ENCODE measurements at regions not wholly inside any gene's neighbourhood (a gene's known extent, or its start where the extent isn't known, plus 50 kb on each side); places are given as distances from the start of the nearest gene placed in this dataset.

DNA sequence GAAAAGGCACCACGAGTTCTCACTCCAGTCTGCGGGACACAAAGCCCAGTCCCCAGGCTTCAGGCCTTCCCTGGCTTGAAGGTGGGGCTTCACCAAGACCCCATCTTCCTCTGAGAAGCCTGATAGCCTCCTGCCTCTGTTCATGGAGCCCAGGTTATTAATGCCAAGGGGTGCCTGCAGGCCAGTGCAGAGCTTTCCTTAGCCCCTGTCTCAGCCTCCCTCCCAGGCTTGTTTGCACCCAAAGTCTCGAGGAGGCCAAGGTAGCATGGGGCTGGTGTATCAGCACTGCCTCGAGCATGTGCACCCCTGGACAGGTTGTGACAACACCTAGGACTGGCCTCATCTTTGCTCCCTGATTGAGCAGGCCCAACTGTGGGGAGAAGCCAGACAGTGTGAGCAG lies 108.1 kb upstream of the PCDH15 start:
- DNase-seq (no peak), ATAC-seq (ENCODE audit: low read depth) (no peak)
- CTCF ChIA-PET = no interaction called here
- intact Hi-C loops (cut with micrococcal nuclease) = no loop called here
- TF ChIP-seq, protein P1, sequence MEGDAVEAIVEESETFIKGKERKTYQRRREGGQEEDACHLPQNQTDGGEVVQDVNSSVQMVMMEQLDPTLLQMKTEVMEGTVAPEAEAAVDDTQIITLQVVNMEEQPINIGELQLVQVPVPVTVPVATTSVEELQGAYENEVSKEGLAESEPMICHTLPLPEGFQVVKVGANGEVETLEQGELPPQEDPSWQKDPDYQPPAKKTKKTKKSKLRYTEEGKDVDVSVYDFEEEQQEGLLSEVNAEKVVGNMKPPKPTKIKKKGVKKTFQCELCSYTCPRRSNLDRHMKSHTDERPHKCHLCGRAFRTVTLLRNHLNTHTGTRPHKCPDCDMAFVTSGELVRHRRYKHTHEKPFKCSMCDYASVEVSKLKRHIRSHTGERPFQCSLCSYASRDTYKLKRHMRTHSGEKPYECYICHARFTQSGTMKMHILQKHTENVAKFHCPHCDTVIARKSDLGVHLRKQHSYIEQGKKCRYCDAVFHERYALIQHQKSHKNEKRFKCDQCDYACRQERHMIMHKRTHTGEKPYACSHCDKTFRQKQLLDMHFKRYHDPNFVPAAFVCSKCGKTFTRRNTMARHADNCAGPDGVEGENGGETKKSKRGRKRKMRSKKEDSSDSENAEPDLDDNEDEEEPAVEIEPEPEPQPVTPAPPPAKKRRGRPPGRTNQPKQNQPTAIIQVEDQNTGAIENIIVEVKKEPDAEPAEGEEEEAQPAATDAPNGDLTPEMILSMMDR (IDR thresholded peaks at IDR 0.05) = no peak
- POLR2A ChIA-PET = no interaction called here
- H3K4me1 Mint-ChIP-seq = no peaks in the 10 kb centered on the region
- H3K4me3 Mint-ChIP-seq = no peak overlapping the region
- H3K36me3 Mint-ChIP-seq (ENCODE audit: low read depth) = no peaks in the 10 kb centered on the region
- no peaks in the 10 kb centered on the region for H3K27me3 Mint-ChIP-seq
- no peak overlapping the region for H3K27ac Mint-ChIP-seq
- peaks cover 6% of the 10 kb centered on the region for H3K9me3 Mint-ChIP-seq

DNA sequence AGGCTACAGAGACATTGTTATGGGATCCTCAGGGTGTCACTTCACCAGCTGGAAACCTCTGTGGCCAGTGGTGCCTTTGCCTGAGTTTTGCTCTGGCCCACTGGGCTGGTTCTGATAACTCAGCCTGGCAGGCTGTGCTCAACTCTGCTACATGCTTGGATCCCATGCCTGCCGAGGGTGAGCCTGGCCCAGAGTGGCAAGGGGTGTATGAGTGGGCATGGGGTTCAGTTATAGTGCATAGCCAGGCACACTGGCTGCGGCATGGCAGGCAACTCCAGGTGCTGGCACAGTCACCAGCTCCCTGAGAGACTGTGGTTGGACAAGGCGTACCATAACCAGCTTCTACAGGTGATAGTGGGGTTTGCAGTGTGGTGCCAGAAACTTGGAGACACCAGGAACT lies 107.0 kb upstream of the PCDH15 start:
- intact Hi-C loops (cut with micrococcal nuclease) = no loop called here
- CTCF ChIA-PET = no interaction called here
- Mint-ChIP-seq H3K4me3 (no peak overlapping the region), H3K9me3 (peaks cover 6% of the 10 kb centered on the region), H3K27ac (no peak overlapping the region), H3K4me1 (no peaks in the 10 kb centered on the region), H3K36me3 (ENCODE audit: low read depth) (no peaks in the 10 kb centered on the region), H3K27me3 (no peaks in the 10 kb centered on the region)
- TF ChIP-seq, protein P1 (IDR thresholded peaks at IDR 0.05) = no peak
- DNase-seq (no peak), ATAC-seq (ENCODE audit: low read depth) (no peak)
- POLR2A ChIA-PET = no interaction called here

DNA sequence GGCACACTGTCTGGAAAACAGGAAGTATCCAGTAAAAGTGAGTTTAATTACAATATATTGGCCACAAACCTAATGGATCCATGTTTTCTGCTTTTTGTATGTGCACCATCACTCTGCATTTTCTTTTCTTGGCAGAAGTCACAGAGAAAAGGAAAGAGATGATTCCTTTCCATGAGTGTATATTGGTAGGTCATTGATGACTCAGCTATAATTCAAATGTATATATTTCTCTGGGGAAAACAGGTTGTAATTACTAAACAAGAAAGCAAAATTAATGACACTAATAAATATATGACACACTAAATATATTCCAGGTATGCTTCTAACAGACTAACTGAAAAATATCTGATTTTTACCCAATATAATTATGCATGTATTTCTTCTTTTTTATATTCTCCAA lies 105.9 kb upstream of the PCDH15 start:
- ATAC-seq (ENCODE audit: low read depth) (no peak), DNase-seq (no peak)
- Mint-ChIP-seq H3K9me3 (peaks cover 5% of the 10 kb centered on the region), H3K4me3 (no peak overlapping the region), H3K36me3 (ENCODE audit: low read depth) (no peaks in the 10 kb centered on the region), H3K27ac (no peak overlapping the region), H3K4me1 (no peaks in the 10 kb centered on the region), H3K27me3 (no peaks in the 10 kb centered on the region)
- intact Hi-C loops (cut with micrococcal nuclease) = no loop called here
- ChIA-PET CTCF (no interaction called here), POLR2A (no interaction called here)
- TF ChIP-seq, protein P1 (IDR thresholded peaks at IDR 0.05) = no peak

DNA sequence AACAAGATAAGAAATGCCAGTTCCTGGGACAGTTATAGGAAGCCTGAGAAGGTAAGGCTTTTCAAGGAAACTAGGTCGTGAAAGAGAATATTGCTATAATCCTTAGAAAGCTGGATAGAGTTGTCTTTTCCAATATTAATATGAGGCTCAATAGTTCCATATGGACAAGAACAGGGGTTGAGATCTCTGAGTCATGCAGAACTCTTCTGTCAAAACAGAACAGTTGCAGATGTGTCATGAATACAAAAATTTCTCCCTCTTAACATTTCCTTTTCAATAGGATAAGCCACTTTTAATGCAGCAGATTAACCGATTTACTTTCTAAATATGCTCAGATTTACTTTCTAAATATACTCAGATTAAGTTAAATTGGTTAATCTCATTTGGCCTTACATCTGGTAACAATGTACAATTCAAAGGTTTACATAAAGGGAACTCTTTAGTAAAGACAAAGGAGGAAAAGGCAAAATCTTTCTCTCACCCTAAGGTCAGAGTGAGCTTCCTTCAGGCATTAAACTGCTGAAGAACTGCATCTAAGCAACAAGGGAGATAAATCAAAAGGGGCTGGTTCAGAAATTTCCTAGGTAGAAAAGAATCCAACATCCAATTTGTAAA lies 104.7 kb upstream of the PCDH15 start:
- H3K36me3 Mint-ChIP-seq (ENCODE audit: low read depth) = no peaks in the 10 kb centered on the region
- no peak for DNase-seq
- no peak for ATAC-seq (ENCODE audit: low read depth)
- ChIA-PET POLR2A (no interaction called here), CTCF (no interaction called here)
- no peak overlapping the region for H3K27ac Mint-ChIP-seq
- no peaks in the 10 kb centered on the region for H3K4me1 Mint-ChIP-seq
- H3K9me3 Mint-ChIP-seq = peaks cover 2% of the 10 kb centered on the region
- TF ChIP-seq, protein P1 (IDR thresholded peaks at IDR 0.05) = no peak
- no peak overlapping the region for H3K4me3 Mint-ChIP-seq
- intact Hi-C loops (cut with micrococcal nuclease) = no loop called here
- H3K27me3 Mint-ChIP-seq = no peaks in the 10 kb centered on the region

DNA sequence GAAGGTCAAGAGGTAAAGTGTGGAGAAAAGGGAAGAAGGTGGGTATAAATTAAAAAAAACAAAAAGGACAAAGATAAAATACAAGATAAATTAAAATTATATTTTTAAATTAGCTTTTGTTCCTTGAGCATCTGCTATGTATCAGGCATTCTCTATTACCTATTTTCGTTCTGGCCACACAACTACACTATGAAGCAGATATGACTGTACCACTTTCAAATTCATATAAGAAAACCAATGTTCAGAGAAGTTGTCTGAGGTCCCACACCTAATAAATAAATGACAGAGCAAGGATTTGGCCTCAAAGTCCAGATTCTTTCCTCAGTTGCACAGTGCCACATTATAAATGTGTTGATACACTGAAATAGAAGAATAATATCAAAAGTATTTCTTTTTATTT lies 103.8 kb upstream of the PCDH15 start:
- Mint-ChIP-seq H3K9me3 (peaks cover 2% of the 10 kb centered on the region), H3K27me3 (no peaks in the 10 kb centered on the region), H3K4me3 (no peak overlapping the region), H3K27ac (no peak overlapping the region), H3K36me3 (ENCODE audit: low read depth) (no peaks in the 10 kb centered on the region), H3K4me1 (no peaks in the 10 kb centered on the region)
- TF ChIP-seq, protein P1 (IDR thresholded peaks at IDR 0.05) = no peak
- POLR2A ChIA-PET = no interaction called here
- ATAC-seq (ENCODE audit: low read depth) (no peak), DNase-seq (no peak)
- intact Hi-C loops (cut with micrococcal nuclease) = no loop called here
- CTCF ChIA-PET = no interaction called here

Data from activated B cell treated with CpG ODN at 0.5 μM for 24 hours (primary cell).